NCI-H2107 (cell line): ENCODE measurements at regions not wholly inside any gene's neighbourhood (a gene's known extent, or its start where the extent isn't known, plus 50 kb on each side); places are given as distances from the start of the nearest gene placed in this dataset.
"Not testable (repeated sequence)": the region's sequence is repeated elsewhere in the genome, so short reads cannot be mapped to it uniquely, and the experiment has no call there.

Experiments used
- DNase-seq: peaks from one replicate; lab custom pipeline; 2025; lab: John Stamatoyannopoulos, UW

- DNase-seq = no peak
These were observed 80.8 kb upstream of the RNU6-1 start for GRCh38 chr15:67920524-67921240.

GRCh38 chr15:67922106-67922675, 82.3 kb upstream of the RNU6-1 start:
- no peak for DNase-seq

- no peak for DNase-seq
These were observed 83.4 kb upstream of the RNU6-1 start for GRCh38 chr15:67922971-67923945.

- DNase-seq = no peak
These were observed 84.6 kb upstream of the RNU6-1 start for GRCh38 chr15:67924359-67924974.

GRCh38 chr15:67925182-67925581, 85.3 kb upstream of the RNU6-1 start:
- no peak for DNase-seq

GRCh38 chr15:67927501-67928168, 87.8 kb upstream of the RNU6-1 start:
- no peak for DNase-seq

- no peak for DNase-seq
These were observed 88.8 kb upstream of the RNU6-1 start for GRCh38 chr15:67928666-67929065.

- DNase-seq = no peak
These were observed 90.9 kb upstream of the RNU6-1 start for GRCh38 chr15:67930720-67931119.

GRCh38 chr15:67931861-67932260, 92.0 kb upstream of the RNU6-1 start:
- no peak for DNase-seq

GRCh38 chr15:67934126-67934525, 94.3 kb upstream of the RNU6-1 start:
- DNase-seq = not testable (repeated sequence)

GRCh38 chr15:67935244-67935643, 95.4 kb upstream of the RNU6-1 start:
- DNase-seq = no peak

GRCh38 chr15:67936258-67936657, 96.4 kb upstream of the RNU6-1 start:
- DNase-seq = no peak

- DNase-seq = no peak
These were observed 97.4 kb upstream of the RNU6-1 start for GRCh38 chr15:67937153-67937761.

- not testable (repeated sequence) for DNase-seq
These were observed 99.3 kb upstream of the RNU6-1 start for GRCh38 chr15:67939179-67939578.

GRCh38 chr15:67939588-67940323, 99.9 kb upstream of the RNU6-1 start:
- DNase-seq = not testable (repeated sequence)

GRCh38 chr15:67940324-67940719, 100.5 kb upstream of the RNU6-1 start:
- no peak for DNase-seq

GRCh38 chr15:67941648-67942310, 101.9 kb upstream of the RNU6-1 start:
- no peak for DNase-seq

GRCh38 chr15:67943475-67943874, 103.6 kb upstream of the RNU6-1 start:
- DNase-seq = no peak

GRCh38 chr15:67944010-67944641, 104.3 kb upstream of the RNU6-1 start:
- DNase-seq = no peak

- no peak for DNase-seq
These were observed 105.3 kb upstream of the RNU6-1 start for GRCh38 chr15:67945131-67945530.
